Common myeloid progenitor, CD34-positive (primary cell): ENCODE measurements at regions not wholly inside any gene's neighbourhood (a gene's known extent, or its start where the extent isn't known, plus 50 kb on each side); places are given as distances from the start of the nearest gene placed in this dataset.
"Not testable (repeated sequence)": the region's sequence is repeated elsewhere in the genome, so short reads cannot be mapped to it uniquely, and the experiment has no call there.

Experiments used
- CTCF ChIA-PET: fragments of 350-600 bp; sonication (Branson Sonifier 250); formaldehyde crosslinking; loops from one replicate; lab custom pipeline; 2021; ENCODE audit warnings: antibody characterized with exemption; lab: Charles Lee
- POLR2A ChIA-PET: fragments of 350-600 bp; sonication (Branson Sonifier 250); formaldehyde crosslinking; loops from one replicate; lab custom pipeline; 2021; ENCODE audit warnings: antibody characterized with exemption; lab: Charles Lee
- DNase-seq, 3 donors: peaks; one replicate each; pipeline versions ENCODE4 v3.0.0 to v3.0.0-alpha.2; 2013
- H3K27ac ChIP-seq, 2 experiments: 1 replicate in 1 of 2; 2 replicates in 1 of 2; pipeline ENCODE4 v1.7.0; 2013; ENCODE audit warnings: inconsistent platforms in 2 of 2, low read length in 2 of 2, mild to moderate bottlenecking in 2 of 2, low read depth in 1 of 2, moderate library complexity in 1 of 2; ENCODE audit not compliant: severe bottlenecking in 2 of 2, insufficient read depth in 1 of 2, poor library complexity in 1 of 2
- H3K27me3 ChIP-seq, 5 experiments: replicated peaks in 2 of 5; 1 replicate in 3 of 5; 2 replicates in 2 of 5; pipeline versions ENCODE4 v1.6.1 to v1.7.0; 2013; ENCODE audit warnings: low read length in 4 of 5, mild to moderate bottlenecking in 2 of 5, moderate library complexity in 2 of 5, inconsistent platforms in 1 of 5; ENCODE audit not compliant: insufficient read depth in 5 of 5, control insufficient read depth in 4 of 5
- H3K36me3 ChIP-seq, 4 experiments: 1 replicate in 2 of 4; 2 replicates in 2 of 4; pipeline versions ENCODE4 v1.6.1 to v1.7.0; 2013; ENCODE audit warnings: low read length in 3 of 4, control low read depth in 1 of 4, mild to moderate bottlenecking in 1 of 4; ENCODE audit not compliant: control insufficient read depth in 4 of 4, insufficient read depth in 4 of 4
- H3K4me1 ChIP-seq, 4 experiments: 1 replicate in 3 of 4; 2 replicates in 1 of 4; pipeline versions ENCODE4 v1.6.1 to v1.7.1; 2013; ENCODE audit warnings: low read length in 3 of 4, mild to moderate bottlenecking in 3 of 4, control low read depth in 1 of 4, inconsistent platforms in 1 of 4, moderate library complexity in 1 of 4; ENCODE audit not compliant: control insufficient read depth in 4 of 4, insufficient read depth in 4 of 4; ENCODE audit errors: control extremely low read depth in 1 of 4
- H3K4me3 ChIP-seq, 7 experiments: 1 replicate in 4 of 7; 2 replicates in 3 of 7; pipeline versions ENCODE4 v1.5.1 to v1.7.0; 2013; ENCODE audit warnings: mild to moderate bottlenecking in 7 of 7, low read length in 6 of 7, moderate library complexity in 6 of 7, inconsistent platforms in 2 of 7, low read depth in 2 of 7, control low read depth in 1 of 7; ENCODE audit not compliant: insufficient read depth in 4 of 7, control insufficient read depth in 1 of 7; ENCODE audit errors: extremely low read depth in 1 of 7
- H3K9me3 ChIP-seq, 5 experiments: 1 replicate in 4 of 5; 2 replicates in 1 of 5; pipeline versions ENCODE4 v1.6.1 to v1.7.1; 2013; ENCODE audit warnings: low read length in 4 of 5, mild to moderate bottlenecking in 2 of 5, inconsistent platforms in 1 of 5, low read depth in 1 of 5, moderate library complexity in 1 of 5; ENCODE audit not compliant: control insufficient read depth in 4 of 5, insufficient read depth in 2 of 5; ENCODE audit errors: control extremely low read depth in 1 of 5
- WGBS: methylation state at CpG from one replicate; pipeline ENCODE4 v1.1.5; 2013; ENCODE audit not compliant: insufficient coverage; 5-methylcytosine and 5-hydroxymethylcytosine counted together

DNA sequence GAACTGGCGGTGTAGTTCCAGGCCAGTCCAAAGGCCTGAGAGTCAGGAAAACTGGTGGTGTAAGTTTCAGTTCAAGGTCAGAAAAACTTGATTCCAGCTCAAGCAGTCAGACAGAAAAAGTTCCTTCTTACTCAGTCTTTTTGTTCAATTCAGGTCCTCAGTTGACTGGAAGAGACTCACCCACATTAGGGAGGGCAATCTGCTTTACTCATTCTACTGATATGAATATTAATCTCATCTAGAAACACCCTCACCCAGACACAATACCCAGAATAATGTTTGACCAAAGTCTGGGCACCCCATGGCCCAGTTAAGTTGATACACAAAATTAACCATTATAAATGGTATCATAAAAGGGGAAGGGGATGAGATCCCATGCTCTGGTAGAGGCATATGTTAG is 50.1 kb upstream of the LTA4H start:
- Histone ChIP-seq H3K4me1 (peaks cover 0 to 4% (median 0%) of the 10 kb centered on the region in 4 experiments), H3K27ac (no peak overlapping the region), H3K27me3 (no peaks in the 10 kb centered on the region), H3K4me3 (no peak overlapping the region), H3K9me3 (peaks cover 0 to 17% (median 4%) of the 10 kb centered on the region in 5 experiments), H3K36me3 (no peaks in the 10 kb centered on the region)
- ChIA-PET POLR2A (no interaction called here), CTCF (interaction anchor here (1.1 kb wide), 1 partner anchor 10 kb away, joined by 5 read pairs; no protein-coding TSS in a partner anchor)
- WGBS = 88% methylated on average over 1 of the region's 1 CpG
- no peak for DNase-seq

DNA sequence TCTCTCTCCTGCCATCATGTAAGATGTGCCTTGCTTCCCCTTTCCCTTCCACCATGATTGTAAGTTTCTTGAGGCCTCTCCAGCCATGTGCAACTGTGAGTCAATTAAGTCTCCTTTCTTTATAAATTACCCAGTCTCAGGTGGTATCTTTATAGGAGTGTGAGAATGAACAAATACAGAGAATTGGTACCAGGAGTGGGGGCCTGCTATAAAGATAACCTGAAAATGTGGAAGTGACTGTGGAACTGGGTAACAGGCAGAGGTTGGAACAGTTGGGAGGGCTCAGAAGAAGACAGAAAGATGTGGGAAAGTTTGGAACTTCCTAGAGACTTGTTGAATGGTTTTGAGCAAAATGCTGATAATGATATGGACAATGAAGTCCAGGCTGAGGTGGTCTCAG is 50.8 kb upstream of the LTA4H start:
- H3K27me3 ChIP-seq, H3K4me1 ChIP-seq, H3K27ac ChIP-seq, POLR2A ChIA-PET, DNase-seq, H3K36me3 ChIP-seq, H3K4me3 ChIP-seq: not testable (repeated sequence)
- CTCF ChIA-PET = interaction anchor here (1.1 kb wide), 1 partner anchor 9 kb away, joined by 5 read pairs; no protein-coding TSS in a partner anchor
- peaks cover 0 to 22% (median 4%) of the 10 kb centered on the region in 5 experiments for H3K9me3 ChIP-seq

DNA sequence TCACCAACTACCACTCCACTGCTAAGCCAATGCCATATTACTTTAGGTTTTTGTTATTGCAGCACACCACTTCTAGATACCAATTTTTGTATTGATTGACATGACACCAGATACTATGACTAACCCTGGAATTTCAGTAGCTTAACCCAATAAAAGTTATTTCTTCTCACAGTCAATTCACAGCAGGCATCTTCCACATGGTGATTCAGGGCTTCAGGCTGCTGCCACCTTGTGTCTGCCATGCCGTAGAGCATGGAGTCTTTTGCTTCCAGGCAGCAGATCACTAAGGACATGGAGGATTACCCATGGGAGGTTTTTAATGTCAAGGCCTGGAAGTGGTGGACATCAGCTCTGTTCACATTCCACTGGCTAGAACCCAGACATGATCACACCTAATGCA is 56.4 kb upstream of the LTA4H start:
- ChIA-PET POLR2A (no interaction called here), CTCF (interaction anchor here (0.9 kb wide), 1 partner anchor 37 kb away, joined by 4 read pairs; no protein-coding TSS in a partner anchor)
- Histone ChIP-seq H3K4me3 (no peak overlapping the region), H3K4me1 (peaks cover 9 to 34% (median 29%) of the 10 kb centered on the region in 4 experiments), H3K9me3 (peaks cover 0 to 17% (median 4%) of the 10 kb centered on the region in 5 experiments), H3K36me3 (no peaks in the 10 kb centered on the region), H3K27ac (no peak overlapping the region), H3K27me3 (no peaks in the 10 kb centered on the region)
- WGBS = 100% methylated on average over 1 of the region's 1 CpG
- DNase-seq = no peak

DNA sequence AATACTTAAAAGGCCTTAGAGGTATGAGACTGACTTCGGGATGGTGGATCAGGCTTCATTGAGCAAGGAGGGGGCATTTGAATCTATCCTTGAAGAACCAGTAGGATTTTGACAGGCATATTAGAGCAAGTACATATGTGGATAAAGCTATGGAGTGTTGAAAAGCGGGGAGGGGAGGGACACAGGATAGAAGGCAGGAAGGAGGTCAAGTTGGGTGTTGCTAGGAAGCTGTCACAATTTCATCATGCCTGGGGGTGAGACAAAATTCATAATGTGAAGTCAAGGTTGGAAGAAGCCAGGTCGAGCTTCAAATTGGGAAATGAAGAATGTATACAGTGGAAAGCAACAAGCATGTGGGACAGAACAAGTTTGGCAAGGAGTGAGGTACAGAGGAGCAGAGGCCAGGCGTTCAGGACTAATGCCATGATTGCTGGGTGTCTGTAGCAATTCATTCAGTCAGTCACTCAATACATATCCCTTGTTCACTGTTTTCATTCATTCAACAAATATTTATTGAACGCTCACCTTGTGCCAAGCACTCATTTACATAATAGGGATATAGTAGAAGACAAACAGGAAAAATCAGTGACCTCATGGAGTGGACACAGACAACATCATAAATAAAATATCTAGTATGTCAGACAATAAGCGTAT is 58.3 kb upstream of the LTA4H start:
- no peak for DNase-seq
- Histone ChIP-seq H3K27me3 (no peaks in the 10 kb centered on the region), H3K4me3 (peak overlapping the region in 2 of 7 experiments; percentile 3 to 19), H3K27ac (peak overlapping the region in 1 of 2 experiments; percentile 51), H3K36me3 (no peaks in the 10 kb centered on the region), H3K4me1 (peaks cover 11 to 40% (median 34%) of the 10 kb centered on the region in 4 experiments), H3K9me3 (peaks cover 0 to 15% (median 2%) of the 10 kb centered on the region in 5 experiments)
- CTCF ChIA-PET = interaction anchor here (1.0 to 1.6 kb wide), 4 partner anchors 25 to 44 kb away, joined by 3 to 6 read pairs (median 4); no protein-coding TSS in a partner anchor
- 93% methylated on average over 3 of the region's 6 CpGs for WGBS
- POLR2A ChIA-PET = interaction anchor here (0.9 to 1.4 kb wide), 2 partner anchors 9 to 12 kb away, joined by 3 to 4 read pairs; no protein-coding TSS in a partner anchor

DNA sequence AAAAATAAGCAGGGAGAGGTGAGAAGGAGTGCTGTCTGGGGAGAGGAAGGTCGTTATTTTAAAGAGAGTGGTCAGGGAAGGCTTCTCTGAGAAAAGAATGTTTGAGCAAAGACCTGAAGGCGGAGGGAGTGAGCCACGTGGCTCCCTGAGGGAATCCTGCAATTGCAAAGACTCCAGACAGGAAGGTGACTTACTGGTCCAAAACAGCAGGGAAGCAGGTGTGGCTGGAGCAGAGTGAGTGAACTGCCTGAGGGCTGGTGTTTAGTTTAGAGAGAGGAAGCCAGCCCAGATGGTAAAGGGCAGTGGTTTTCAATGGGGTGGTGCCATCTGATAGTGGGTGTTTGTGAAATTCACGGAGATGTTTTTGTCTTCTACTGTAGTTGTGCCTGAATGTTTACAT is 58.8 kb upstream of the LTA4H start:
- no peaks in the 10 kb centered on the region for H3K36me3 ChIP-seq
- H3K27ac ChIP-seq = peak overlapping the region in 1 of 2 experiments; percentile 51
- POLR2A ChIA-PET = interaction anchor here (0.9 kb wide), 1 partner anchor 8 kb away, joined by 3 read pairs; no protein-coding TSS in a partner anchor
- CTCF ChIA-PET = interaction anchor here (0.8 to 1.6 kb wide), 3 partner anchors 17 to 27 kb away, joined by 3 to 5 read pairs (median 4); no protein-coding TSS in a partner anchor
- H3K4me1 ChIP-seq = peaks cover 11 to 45% (median 38%) of the 10 kb centered on the region in 4 experiments
- peak overlapping the region in 3 of 7 experiments; percentile 3 to 19 (median 16) for H3K4me3 ChIP-seq
- H3K27me3 ChIP-seq = no peaks in the 10 kb centered on the region
- peak; percentile 34 to 93 (median 90) for DNase-seq
- WGBS = 2% methylated on average over 3 of the region's 4 CpGs
- H3K9me3 ChIP-seq = peaks cover 0 to 15% (median 2%) of the 10 kb centered on the region in 5 experiments

DNA sequence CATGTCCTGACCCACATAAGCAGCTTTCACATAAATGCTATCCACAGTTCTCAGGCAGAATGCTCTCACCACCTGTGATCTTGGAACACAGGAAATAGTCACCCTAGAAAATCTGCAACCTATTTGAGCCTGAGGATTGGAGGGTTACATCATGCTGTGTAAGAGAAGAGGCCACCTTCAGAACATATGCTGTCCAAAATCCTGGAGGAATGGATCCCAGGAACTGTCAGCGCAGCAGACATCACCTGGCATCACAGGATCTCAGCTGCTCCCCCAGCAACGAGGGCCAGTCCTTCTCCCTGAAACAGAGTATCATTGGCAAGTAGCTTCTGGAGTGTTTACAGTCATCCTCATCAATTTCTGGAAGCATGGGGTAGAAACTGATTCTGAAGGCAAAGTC is 63.2 kb upstream of the LTA4H start:
- WGBS = 100% methylated on average over 2 of the region's 2 CpGs
- POLR2A ChIA-PET = no interaction called here
- CTCF ChIA-PET = interaction anchor here (0.6 to 1.5 kb wide), 4 partner anchors 31 to 1389 kb away, joined by 3 to 5 read pairs (median 3); no protein-coding TSS in a partner anchor

DNA sequence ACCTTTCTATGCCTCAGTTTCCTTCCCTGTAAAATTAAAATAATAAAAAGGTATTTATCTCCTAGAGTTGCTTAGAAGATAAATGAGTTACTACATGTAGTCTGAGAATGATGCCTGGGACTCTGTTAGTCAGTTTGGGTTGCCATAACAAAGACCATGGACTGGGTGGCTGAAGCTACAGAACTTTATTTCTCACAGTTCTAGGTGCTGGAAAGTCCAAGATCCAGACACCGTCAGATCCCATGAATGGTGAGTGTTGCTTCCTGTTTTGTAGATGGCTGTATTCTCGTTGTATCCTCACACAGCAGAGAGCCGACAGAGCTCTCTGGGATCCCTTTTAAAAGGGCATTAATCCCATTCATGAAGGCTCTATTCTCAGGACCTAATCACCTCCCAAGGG is 64.0 kb upstream of the LTA4H start:
- POLR2A ChIA-PET = no interaction called here
- H3K4me1 ChIP-seq = peaks cover 8 to 59% (median 53%) of the 10 kb centered on the region in 4 experiments
- 60% methylated on average over 1 of the region's 3 CpGs for WGBS
- no peaks in the 10 kb centered on the region for H3K9me3 ChIP-seq
- H3K27ac ChIP-seq = no peak overlapping the region
- CTCF ChIA-PET = interaction anchor here (0.8 to 1.5 kb wide), 4 partner anchors 31 to 36 kb away, joined by 3 read pairs; no protein-coding TSS in a partner anchor
- no peaks in the 10 kb centered on the region for H3K36me3 ChIP-seq
- H3K4me3 ChIP-seq = no peak overlapping the region
- DNase-seq = peak in 1 of 3 donors; percentile 14
- H3K27me3 ChIP-seq = no peaks in the 10 kb centered on the region

More for the DNA sequence above, 63.2 kb upstream of the LTA4H start:
- no peak for DNase-seq
- Histone ChIP-seq H3K27ac (no peak overlapping the region), H3K4me1 (peaks cover 13 to 62% (median 58%) of the 10 kb centered on the region in 4 experiments), H3K36me3 (no peaks in the 10 kb centered on the region), H3K4me3 (no peak overlapping the region), H3K27me3 (no peaks in the 10 kb centered on the region), H3K9me3 (no peaks in the 10 kb centered on the region)
